ENCODE measurements at regions not wholly inside any gene's neighbourhood (a gene's known extent, or its start where the extent isn't known, plus 50 kb on each side); places are given as distances from the start of the nearest gene placed in this dataset.

- TF ChIP-seq CTCF (IDR thresholded peaks at IDR 0.05) (no peak), POLR2A (IDR thresholded peaks at IDR 0.05) (no peak)
These were observed 321.8 kb upstream of the SMIM30 start for GRCh38 chr7:113440173-113440572.

Data from suprapubic skin (tissue), 3 donors.